SU-DHL-6 (cell line): ENCODE measurements at regions not wholly inside any gene's neighbourhood (a gene's known extent, or its start where the extent isn't known, plus 50 kb on each side); places are given as distances from the start of the nearest gene placed in this dataset.

Source experiments
- EZH2phosphoT487 ChIP-seq: fragments of 200-600 bp; sonication (generic), shearing (Covaris generic); conservative IDR thresholded peaks from 2 replicates; pipeline ENCODE4 v1.6.1; 2018; ENCODE audit warnings: mild to moderate bottlenecking, antibody characterized with exemption, low read length, moderate library complexity, mixed read lengths
- TF ChIP-seq, protein P1 (sequence below): fragments of 200-600 bp; sonication (generic); IDR thresholded peaks from one replicate; pipeline ENCODE4 v1.5.1; 2017; ENCODE audit warnings: antibody characterized with exemption, mild to moderate bottlenecking, low read length, moderate library complexity; ENCODE audit not compliant: insufficient read depth, poor library complexity, severe bottlenecking

DNA sequence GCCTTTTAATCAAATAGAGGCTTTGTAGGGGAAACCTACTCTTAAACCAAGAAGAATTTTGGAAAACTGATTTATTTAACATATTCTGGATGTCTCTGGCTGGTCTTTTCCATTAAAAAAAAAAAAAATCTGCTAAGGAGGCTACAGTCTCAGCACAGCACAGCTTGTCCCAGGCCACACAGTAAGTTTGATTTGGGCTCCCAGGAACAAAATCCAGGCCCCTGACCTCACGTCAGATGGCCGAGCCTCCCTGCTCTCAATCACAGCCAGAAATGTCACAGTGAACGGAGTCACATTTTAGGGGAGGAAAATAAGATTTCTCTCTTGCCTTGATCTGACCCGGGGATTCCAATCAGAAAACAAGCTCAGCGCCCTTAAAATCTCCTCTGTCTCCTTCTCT, 72.9 kb upstream of the TBX5 start:
- TF ChIP-seq, protein P1, sequence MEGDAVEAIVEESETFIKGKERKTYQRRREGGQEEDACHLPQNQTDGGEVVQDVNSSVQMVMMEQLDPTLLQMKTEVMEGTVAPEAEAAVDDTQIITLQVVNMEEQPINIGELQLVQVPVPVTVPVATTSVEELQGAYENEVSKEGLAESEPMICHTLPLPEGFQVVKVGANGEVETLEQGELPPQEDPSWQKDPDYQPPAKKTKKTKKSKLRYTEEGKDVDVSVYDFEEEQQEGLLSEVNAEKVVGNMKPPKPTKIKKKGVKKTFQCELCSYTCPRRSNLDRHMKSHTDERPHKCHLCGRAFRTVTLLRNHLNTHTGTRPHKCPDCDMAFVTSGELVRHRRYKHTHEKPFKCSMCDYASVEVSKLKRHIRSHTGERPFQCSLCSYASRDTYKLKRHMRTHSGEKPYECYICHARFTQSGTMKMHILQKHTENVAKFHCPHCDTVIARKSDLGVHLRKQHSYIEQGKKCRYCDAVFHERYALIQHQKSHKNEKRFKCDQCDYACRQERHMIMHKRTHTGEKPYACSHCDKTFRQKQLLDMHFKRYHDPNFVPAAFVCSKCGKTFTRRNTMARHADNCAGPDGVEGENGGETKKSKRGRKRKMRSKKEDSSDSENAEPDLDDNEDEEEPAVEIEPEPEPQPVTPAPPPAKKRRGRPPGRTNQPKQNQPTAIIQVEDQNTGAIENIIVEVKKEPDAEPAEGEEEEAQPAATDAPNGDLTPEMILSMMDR: no peak
- TF ChIP-seq EZH2phosphoT487: no peak
